Adrenal gland (tissue), 9 donors: ENCODE measurements at regions not wholly inside any gene's neighbourhood (a gene's known extent, or its start where the extent isn't known, plus 50 kb on each side); places are given as distances from the start of the nearest gene placed in this dataset.

Experiments
- DNase-seq, 7 donors: peaks; one replicate each; pipeline ENCODE4 v3.0.0-alpha.2; 2019 to 2020
- H3K27ac ChIP-seq, 5 donors: fragments of 200-600 bp; sonication (generic) in 4 of 5; 1 replicate in 3 of 5; 2 replicates in 2 of 5; pipeline versions ENCODE4 v1.5.1 to v1.8.0; 2016 to 2020; ENCODE audit warnings: mild to moderate bottlenecking in 1 of 5
- H3K27me3 ChIP-seq: fragments of 200-600 bp; 2 replicates; pipeline ENCODE4 v1.8.0; 2021
- H3K36me3 ChIP-seq, 2 donors: fragments of 200-600 bp; replicated peaks in 1 of 2; 1 replicate in 1 of 2; 2 replicates in 1 of 2; pipeline versions ENCODE4 v1.5.1 to v1.8.0; 2018 to 2022
- H3K4me1 ChIP-seq, 2 donors: fragments of 200-600 bp; replicated peaks in 1 of 2; 1 replicate in 1 of 2; 2 replicates in 1 of 2; pipeline versions ENCODE4 v1.5.1 to v1.8.0; 2018 to 2021
- H3K4me3 ChIP-seq, 4 donors: fragments of 200-600 bp; sonication (generic) in 3 of 4; one replicate each; pipeline ENCODE4 v1.5.1; 2016 to 2018
- H3K9me3 ChIP-seq, 3 donors: fragments of 200-600 bp; sonication (generic) in 1 of 3; replicated peaks in 1 of 3; 1 replicate in 2 of 3; 2 replicates in 1 of 3; pipeline versions ENCODE4 v1.5.1 to v1.8.0; 2016 to 2021
- CTCF ChIP-seq, 6 experiments: fragments of 450-650 bp in 4 of 6; fragments of 200-600 bp in 2 of 6; sonication (generic) in 1 of 6; IDR thresholded peaks; 1 replicate in 5 of 6; 2 replicates in 1 of 6; pipeline versions ENCODE4 v1.5.1 to v1.8.0; 2016 to 2021; ENCODE audit warnings: antibody characterized with exemption in 6 of 6, mild to moderate bottlenecking in 2 of 6, moderate library complexity in 1 of 6
- POLR2A ChIP-seq, 2 donors: fragments of 450-650 bp; IDR thresholded peaks; one replicate each; pipeline ENCODE4 v1.6.1; 2017; ENCODE audit warnings: antibody characterized with exemption in 2 of 2, mild to moderate bottlenecking in 2 of 2, moderate library complexity in 1 of 2
- WGBS, 4 donors: extraction: QIAGEN DNeasy Blood & Tissue Kit in 2 of 4; methylation state at CpG; one replicate each; pipeline versions ENCODE4 v1.1.5 to v1.1.7; 2013 to 2017; 5-methylcytosine and 5-hydroxymethylcytosine counted together
- intact Hi-C, 2 donors: fragments of 100-400 bp; cut with DNase I; formaldehyde crosslinking; loops; one replicate each; pipeline versions ENCODE4 v1.14.1 to v1.15.0; 2022 to 2023
- donor health status: healthy with polysubstance abuse.
- donor health status: Bipolar disorder and iron deficiency.
- donor health status: DM: yes; HTN: yes; CAD: no.
- donor health status: DM: no; HTN: no; CAD: no.
- donor health status: DM: no; HTN: no; CAD: no.

GRCh38 chr12:58241099-58241498, 299.7 kb downstream of the ATP23 start:
- DNase-seq: no peak
- Histone ChIP-seq H3K4me1 (no peaks in the 10 kb centered on the region), H3K27me3 (no peaks in the 10 kb centered on the region), H3K27ac (no peak overlapping the region), H3K36me3 (no peaks in the 10 kb centered on the region), H3K9me3 (no peaks in the 10 kb centered on the region), H3K4me3 (no peak overlapping the region)
- intact Hi-C loops: no loop called here
- no peak for TF ChIP-seq CTCF (IDR thresholded peaks at IDR 0.05)
- no peak for TF ChIP-seq POLR2A (IDR thresholded peaks at IDR 0.05)
- 69 to 81% (median 78%) methylated on average over 5 of the region's 5 CpGs for WGBS, 4 donors

- intact Hi-C loops: no loop called here
- WGBS, 4 donors: 52 to 72% (median 65%) methylated on average over 4 of the region's 4 CpGs
- Histone ChIP-seq H3K4me3 (no peak overlapping the region), H3K36me3 (no peaks in the 10 kb centered on the region), H3K4me1 (no peaks in the 10 kb centered on the region), H3K27ac (no peak overlapping the region), H3K27me3 (no peaks in the 10 kb centered on the region), H3K9me3 (no peaks in the 10 kb centered on the region)
- no peak for TF ChIP-seq POLR2A (IDR thresholded peaks at IDR 0.05)
- no peak for DNase-seq
These were observed 301.6 kb downstream of the ATP23 start for GRCh38 chr12:58242796-58243630.

DNA sequence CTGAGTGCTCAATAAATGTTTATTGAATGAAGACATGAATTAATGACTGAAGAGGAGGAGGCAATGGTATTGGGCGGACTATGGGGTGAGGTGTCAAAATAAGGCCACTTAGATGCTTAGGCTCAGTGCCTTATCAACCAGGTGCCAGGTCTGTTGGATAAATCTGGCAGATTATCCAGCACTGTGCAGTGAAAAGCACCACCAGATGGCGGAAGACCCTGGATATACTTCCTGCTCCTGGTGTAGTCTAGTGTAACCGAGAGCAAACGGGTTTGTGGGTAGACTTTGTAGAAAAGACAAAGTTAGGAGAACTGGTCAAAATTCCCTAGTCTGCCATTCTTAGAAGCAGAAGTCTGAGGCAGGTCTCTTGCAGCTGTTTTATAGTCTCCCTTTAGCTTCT, 306.3 kb downstream of the ATP23 start:
- 78 to 95% (median 89%) methylated on average over 4 of the region's 4 CpGs for WGBS, 4 donors
- H3K4me3 ChIP-seq: no peak overlapping the region
- TF ChIP-seq POLR2A (IDR thresholded peaks at IDR 0.05) (no peak), CTCF (IDR thresholded peaks at IDR 0.05) (no peak)
- H3K27ac ChIP-seq: no peak overlapping the region
- no peaks in the 10 kb centered on the region for H3K4me1 ChIP-seq
- H3K9me3 ChIP-seq: no peaks in the 10 kb centered on the region
- intact Hi-C loops: no loop called here
- no peaks in the 10 kb centered on the region for H3K27me3 ChIP-seq
- DNase-seq: no peak
- H3K36me3 ChIP-seq: no peaks in the 10 kb centered on the region

GRCh38 chr12:58248599-58248998, 307.2 kb downstream of the ATP23 start:
- TF ChIP-seq POLR2A (IDR thresholded peaks at IDR 0.05) (no peak), CTCF (IDR thresholded peaks at IDR 0.05) (no peak)
- H3K9me3 ChIP-seq: no peaks in the 10 kb centered on the region
- no peak overlapping the region for H3K27ac ChIP-seq
- 66 to 82% (median 74%) methylated on average over 3 of the region's 3 CpGs for WGBS, 4 donors
- no peak for DNase-seq
- H3K4me3 ChIP-seq: no peak overlapping the region
- no peaks in the 10 kb centered on the region for H3K27me3 ChIP-seq
- intact Hi-C loops: no loop called here
- H3K4me1 ChIP-seq: no peaks in the 10 kb centered on the region
- H3K36me3 ChIP-seq: no peaks in the 10 kb centered on the region

DNA sequence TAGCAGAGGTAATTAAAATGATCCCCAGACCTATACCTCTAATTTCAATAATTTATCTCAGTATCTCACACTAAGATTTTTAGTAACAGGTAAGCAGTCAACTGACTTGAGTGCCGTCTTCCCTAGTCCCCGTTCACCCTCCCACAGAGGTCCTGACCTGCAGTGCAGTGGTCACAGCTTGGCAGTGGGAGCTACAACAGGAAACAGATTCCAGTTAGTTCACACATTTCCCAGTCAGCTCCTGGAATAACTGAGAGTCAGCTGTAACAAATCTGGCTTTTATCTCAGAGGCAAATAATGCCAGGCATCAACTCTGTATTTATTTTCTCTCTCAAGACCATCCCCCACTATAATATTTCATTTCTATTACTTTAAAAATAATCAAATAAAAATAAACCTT, 308.2 kb downstream of the ATP23 start:
- H3K4me3 ChIP-seq: no peak overlapping the region
- H3K27me3 ChIP-seq: no peaks in the 10 kb centered on the region
- H3K9me3 ChIP-seq: no peaks in the 10 kb centered on the region
- H3K27ac ChIP-seq: no peak overlapping the region
- no peak for DNase-seq
- intact Hi-C loops: no loop called here
- WGBS, 4 donors: 43 to 59% (median 54%) methylated on average over 2 of the region's 2 CpGs
- H3K4me1 ChIP-seq: no peaks in the 10 kb centered on the region
- no peak for TF ChIP-seq POLR2A (IDR thresholded peaks at IDR 0.05)
- no peak for TF ChIP-seq CTCF (IDR thresholded peaks at IDR 0.05)
- H3K36me3 ChIP-seq: no peaks in the 10 kb centered on the region
